GM12878 (cell line): ENCODE measurements at regions not wholly inside any gene's neighbourhood (a gene's known extent, or its start where the extent isn't known, plus 50 kb on each side); places are given as distances from the start of the nearest gene placed in this dataset.

Experiments used
- ATAC-seq: fragments of 200-7000 bp; cut with Tn5 transposase; 3 replicates; pipeline ENCODE4 v1.9.1; 2020; ENCODE audit warnings: mild to moderate bottlenecking, moderate library complexity
- BruUV-seq: library from RNA; stranded (reverse); fragments of 400-500 nt; replicated peaks from 2 replicates; lab custom pipeline; 2021; lab: Mats Ljungman, UMichigan
- CTCF ChIA-PET: fragments of 300-600 bp; sonication (Branson Sonifier 250); formaldehyde crosslinking; extraction: SDS; loops from one replicate; lab custom pipeline; 2021; ENCODE audit warnings: inconsistent platforms; lab: Yijun Ruan, JAX
- POLR2A ChIA-PET: fragments of 350-600 bp; formaldehyde crosslinking; extraction: SDS; loops from one replicate; lab custom pipeline; 2021; ENCODE audit warnings: inconsistent platforms; lab: Charles Lee
- RAD21 ChIA-PET: fragments of 300-600 bp; sonication (Branson Sonifier 250); formaldehyde crosslinking; loops from one replicate; lab custom pipeline; 2023; ENCODE audit warnings: antibody characterized with exemption; ENCODE audit not compliant: unreplicated experiment; lab: Charles Lee
- SMC1A ChIA-PET: fragments of 300-600 bp; sonication (Branson Sonifier 250); formaldehyde crosslinking; loops from one replicate; lab custom pipeline; 2023; ENCODE audit not compliant: unreplicated experiment, uncharacterized antibody; lab: Charles Lee
- DNase-seq: peaks from one replicate; pipeline ENCODE4 v3.0.0-alpha.2; 2011; ENCODE audit warnings: low read depth, low spot score
- FAIRE-seq: peaks from 3 replicates; lab custom pipeline; 2011; peaks lifted over from hg19 to GRCh38; lab: Jason Lieb, UNC
- H2AFZ ChIP-seq: 2 replicates; pipeline ENCODE4 v1.6.0; 2011; ENCODE audit warnings: low read depth, low read length, control low read depth; ENCODE audit not compliant: control insufficient read depth
- H3K27ac ChIP-seq: 2 replicates; pipeline ENCODE4 v1.5.1; 2011; ENCODE audit warnings: control low read depth; ENCODE audit not compliant: control insufficient read depth, insufficient read depth
- H3K27me3 ChIP-seq, 2 experiments: replicated peaks in 1 of 2; 2 replicates each; pipeline versions ENCODE4 v1.6.0 to v1.6.1; 2011; ENCODE audit warnings: low read length in 1 of 2; ENCODE audit not compliant: control insufficient read depth in 2 of 2, insufficient read depth in 2 of 2
- H3K36me3 ChIP-seq, 2 experiments: 2 replicates each; pipeline ENCODE4 v1.5.1; 2011; ENCODE audit warnings: low read length in 1 of 2; ENCODE audit not compliant: control insufficient read depth in 2 of 2, insufficient read depth in 2 of 2
- H3K4me1 ChIP-seq: 2 replicates; pipeline ENCODE4 v1.6.1; 2011; ENCODE audit warnings: mild to moderate bottlenecking, low read length, moderate library complexity, mixed read lengths; ENCODE audit not compliant: control insufficient read depth, insufficient read depth
- H3K4me2 ChIP-seq: 2 replicates; pipeline ENCODE4 v1.6.0; 2011; ENCODE audit warnings: control low read depth; ENCODE audit not compliant: control insufficient read depth, insufficient read depth
- H3K4me3 ChIP-seq: fragments of 200-600 bp; sonication (generic); 2 replicates; pipeline ENCODE4 v1.5.1; 2016
- H3K79me2 ChIP-seq: 2 replicates; pipeline ENCODE4 v1.6.0; 2011; ENCODE audit warnings: low read length; ENCODE audit not compliant: control insufficient read depth, insufficient read depth
- H3K9ac ChIP-seq: 2 replicates; pipeline ENCODE4 v1.8.0; 2011; ENCODE audit warnings: low read length, control low read depth, mixed read lengths; ENCODE audit not compliant: control insufficient read depth, insufficient read depth
- H3K9me3 ChIP-seq: replicated peaks from 3 replicates; pipeline ENCODE4 v1.5.1; 2011; ENCODE audit warnings: mild to moderate bottlenecking, low read length; ENCODE audit not compliant: control insufficient read depth, insufficient read depth
- H4K20me1 ChIP-seq: 2 replicates; pipeline ENCODE4 v1.6.0; 2011; ENCODE audit not compliant: control insufficient read depth, insufficient read depth
- CBX3 ChIP-seq: fragments of 200-600 bp; sonication (generic); IDR thresholded peaks from 2 replicates; pipeline ENCODE4 v1.6.1; 2016; ENCODE audit warnings: low read depth, borderline replicate concordance
- CHD2 ChIP-seq: IDR thresholded peaks from 2 replicates; pipeline ENCODE4 v1.6.1; 2011; ENCODE audit warnings: low read depth, low read length, improper control_type of control experiment, borderline replicate concordance
- CREM ChIP-seq: IDR thresholded peaks from 2 replicates; pipeline ENCODE4 v1.6.1; 2014; ENCODE audit warnings: antibody characterized with exemption, low read depth
- ESRRA ChIP-seq: IDR thresholded peaks from 2 replicates; pipeline ENCODE4 v1.6.1; 2012; ENCODE audit warnings: mild to moderate bottlenecking, low read length, improper control_type of control experiment
- HDGF ChIP-seq: fragments of 450-650 bp; IDR thresholded peaks from 2 replicates; pipeline ENCODE4 v1.6.1; 2016; ENCODE audit warnings: antibody characterized with exemption
- MEF2A ChIP-seq: IDR thresholded peaks from 2 replicates; pipeline ENCODE4 v1.6.1; 2011; ENCODE audit warnings: low read depth, mild to moderate bottlenecking, low read length, moderate library complexity; ENCODE audit not compliant: insufficient read depth
- MEF2B ChIP-seq: fragments of 450-650 bp; IDR thresholded peaks from 2 replicates; pipeline ENCODE4 v1.6.1; 2018; ENCODE audit warnings: mild to moderate bottlenecking, moderate library complexity; ENCODE audit not compliant: partially characterized antibody, poor library complexity, severe bottlenecking
- NFXL1 ChIP-seq: fragments of 450-650 bp; IDR thresholded peaks from 2 replicates; pipeline ENCODE4 v1.6.1; 2017; ENCODE audit warnings: antibody characterized with exemption, mild to moderate bottlenecking, borderline replicate concordance
- RB1 ChIP-seq: fragments of 450-650 bp; formaldehyde crosslinking; IDR thresholded peaks from 2 replicates; pipeline ENCODE4 v1.6.1; 2017; ENCODE audit warnings: mild to moderate bottlenecking, borderline replicate concordance
- STAT1 ChIP-seq: fragments of 450-650 bp; conservative IDR thresholded peaks from 2 replicates; pipeline ENCODE4 v1.6.1; 2014; ENCODE audit warnings: antibody characterized with exemption, mild to moderate bottlenecking
- SUPT20H ChIP-seq: IDR thresholded peaks from 2 replicates; pipeline ENCODE4 v1.6.1; 2011; ENCODE audit warnings: low read depth, mild to moderate bottlenecking, low read length, moderate library complexity, borderline replicate concordance; ENCODE audit not compliant: control insufficient read depth
- TCF3 ChIP-seq: IDR thresholded peaks from 2 replicates; pipeline ENCODE4 v1.6.1; 2012; ENCODE audit warnings: low read depth, mild to moderate bottlenecking, low read length, borderline replicate concordance; ENCODE audit not compliant: insufficient read depth
- TCF7 ChIP-seq: IDR thresholded peaks from 2 replicates; pipeline ENCODE4 v1.6.1; 2014; ENCODE audit warnings: antibody characterized with exemption, borderline replicate concordance
- WGBS: methylation state at CpG from one replicate; pipeline ENCODE4 v1.1.6; 2016; ENCODE audit warnings: low lambda C conversion rate; ENCODE audit not compliant: insufficient replicate concordance, insufficient coverage; ENCODE audit errors: missing lambda C conversion rate; 5-methylcytosine and 5-hydroxymethylcytosine counted together
- in situ Hi-C: fragments of 300-500 bp; cut with MboI; formaldehyde crosslinking; loops from 9 replicates; pipeline ENCODE4 v1.14.3; 2018; ENCODE audit warnings: mixed read lengths
- intact Hi-C: fragments of 100-400 bp; cut with micrococcal nuclease; formaldehyde crosslinking; loops from one replicate; pipeline ENCODE4 v1.14.2; 2022; ENCODE audit not compliant: unreplicated experiment
- TF ChIP-seq, protein P1 (sequence below): fragments of 450-650 bp; IDR thresholded peaks from 2 replicates; pipeline ENCODE4 v1.6.1; 2018; ENCODE audit warnings: borderline replicate concordance, mild to moderate bottlenecking; ENCODE audit not compliant: partially characterized antibody
- TF ChIP-seq, protein P2 (sequence below): fragments of 450-650 bp; IDR thresholded peaks from 2 replicates; pipeline ENCODE4 v1.6.1; 2017; ENCODE audit warnings: mild to moderate bottlenecking, low read depth, inconsistent platforms; ENCODE audit not compliant: poor library complexity, severe bottlenecking

GRCh38 chr4:170386971-170387370, 297.2 kb upstream of the AADAT start:
- WGBS = 25% methylated on average over 2 of the region's 2 CpGs
- no peak for ATAC-seq
- BruUV-seq = no TSS peak
- H3K27me3 ChIP-seq = no peaks in the 10 kb centered on the region
- H4K20me1 ChIP-seq = no peaks in the 10 kb centered on the region
- POLR2A ChIA-PET = no interaction called here
- no peak overlapping the region for H3K27ac ChIP-seq
- SMC1A ChIA-PET = interaction anchor here (1.5 kb wide), 1 partner anchor 61 kb away, joined by 3 read pairs; no protein-coding TSS in a partner anchor
- H3K4me2 ChIP-seq = no peak overlapping the region
- intact Hi-C loops (no loop called here), in situ Hi-C loops (no loop called here)
- no peak overlapping the region for H3K4me3 ChIP-seq
- CTCF ChIA-PET = interaction anchor here (1.1 kb wide), 1 partner anchor 12 kb away, joined by 3 read pairs; no protein-coding TSS in a partner anchor
- no peak for DNase-seq
- H3K4me1 ChIP-seq = no peaks in the 10 kb centered on the region
- H3K9ac ChIP-seq = no peak overlapping the region
- TF ChIP-seq ESRRA (no peak), STAT1 (no peak), RB1 (no peak), TCF7 (no peak), TCF3 (no peak), CREM (no peak), NFXL1 (no peak)
- no peak overlapping the region for H2AFZ ChIP-seq
- no peaks in the 10 kb centered on the region for H3K9me3 ChIP-seq
- RAD21 ChIA-PET = no interaction called here
- no peak for FAIRE-seq
- no peaks in the 10 kb centered on the region for H3K79me2 ChIP-seq
- H3K36me3 ChIP-seq = no peaks in the 10 kb centered on the region

- CTCF ChIA-PET = interaction anchor here (1.1 kb wide), 1 partner anchor 12 kb away, joined by 3 read pairs; no protein-coding TSS in a partner anchor
- no peaks in the 10 kb centered on the region for H3K36me3 ChIP-seq
- no peaks in the 10 kb centered on the region for H3K27me3 ChIP-seq
- no peaks in the 10 kb centered on the region for H3K4me1 ChIP-seq
- POLR2A ChIA-PET = no interaction called here
- RAD21 ChIA-PET = no interaction called here
- in situ Hi-C loops (no loop called here), intact Hi-C loops (no loop called here)
- no TSS peak for BruUV-seq
- FAIRE-seq (no peak), ATAC-seq (no peak), DNase-seq (no peak)
- no peak overlapping the region for H2AFZ ChIP-seq
- no peak overlapping the region for H3K9ac ChIP-seq
- no peaks in the 10 kb centered on the region for H3K79me2 ChIP-seq
- WGBS = 14% methylated on average over 6 of the region's 6 CpGs
- H3K27ac ChIP-seq = no peak overlapping the region
- no peaks in the 10 kb centered on the region for H4K20me1 ChIP-seq
- no peak overlapping the region for H3K4me2 ChIP-seq
- no peaks in the 10 kb centered on the region for H3K9me3 ChIP-seq
- no peak overlapping the region for H3K4me3 ChIP-seq
- SMC1A ChIA-PET = interaction anchor here (1.5 kb wide), 1 partner anchor 61 kb away, joined by 3 read pairs; no protein-coding TSS in a partner anchor
- TF ChIP-seq MEF2A (no peak), SUPT20H (no peak), MEF2B (no peak), CHD2 (no peak), CBX3 (no peak), HDGF (no peak)
- TF ChIP-seq, protein P1, sequence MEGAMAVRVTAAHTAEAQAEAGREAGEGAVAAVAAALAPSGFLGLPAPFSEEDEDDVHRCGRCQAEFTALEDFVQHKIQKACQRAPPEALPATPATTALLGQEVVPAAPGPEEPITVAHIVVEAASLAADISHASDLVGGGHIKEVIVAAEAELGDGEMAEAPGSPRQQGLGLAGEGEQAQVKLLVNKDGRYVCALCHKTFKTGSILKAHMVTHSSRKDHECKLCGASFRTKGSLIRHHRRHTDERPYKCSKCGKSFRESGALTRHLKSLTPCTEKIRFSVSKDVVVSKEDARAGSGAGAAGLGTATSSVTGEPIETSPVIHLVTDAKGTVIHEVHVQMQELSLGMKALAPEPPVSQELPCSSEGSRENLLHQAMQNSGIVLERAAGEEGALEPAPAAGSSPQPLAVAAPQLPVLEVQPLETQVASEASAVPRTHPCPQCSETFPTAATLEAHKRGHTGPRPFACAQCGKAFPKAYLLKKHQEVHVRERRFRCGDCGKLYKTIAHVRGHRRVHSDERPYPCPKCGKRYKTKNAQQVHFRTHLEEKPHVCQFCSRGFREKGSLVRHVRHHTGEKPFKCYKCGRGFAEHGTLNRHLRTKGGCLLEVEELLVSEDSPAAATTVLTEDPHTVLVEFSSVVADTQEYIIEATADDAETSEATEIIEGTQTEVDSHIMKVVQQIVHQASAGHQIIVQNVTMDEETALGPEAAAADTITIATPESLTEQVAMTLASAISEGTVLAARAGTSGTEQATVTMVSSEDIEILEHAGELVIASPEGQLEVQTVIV = no peak
- TF ChIP-seq, protein P2, sequence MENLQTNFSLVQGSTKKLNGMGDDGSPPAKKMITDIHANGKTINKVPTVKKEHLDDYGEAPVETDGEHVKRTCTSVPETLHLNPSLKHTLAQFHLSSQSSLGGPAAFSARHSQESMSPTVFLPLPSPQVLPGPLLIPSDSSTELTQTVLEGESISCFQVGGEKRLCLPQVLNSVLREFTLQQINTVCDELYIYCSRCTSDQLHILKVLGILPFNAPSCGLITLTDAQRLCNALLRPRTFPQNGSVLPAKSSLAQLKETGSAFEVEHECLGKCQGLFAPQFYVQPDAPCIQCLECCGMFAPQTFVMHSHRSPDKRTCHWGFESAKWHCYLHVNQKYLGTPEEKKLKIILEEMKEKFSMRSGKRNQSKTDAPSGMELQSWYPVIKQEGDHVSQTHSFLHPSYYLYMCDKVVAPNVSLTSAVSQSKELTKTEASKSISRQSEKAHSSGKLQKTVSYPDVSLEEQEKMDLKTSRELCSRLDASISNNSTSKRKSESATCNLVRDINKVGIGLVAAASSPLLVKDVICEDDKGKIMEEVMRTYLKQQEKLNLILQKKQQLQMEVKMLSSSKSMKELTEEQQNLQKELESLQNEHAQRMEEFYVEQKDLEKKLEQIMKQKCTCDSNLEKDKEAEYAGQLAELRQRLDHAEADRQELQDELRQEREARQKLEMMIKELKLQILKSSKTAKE = no peak
Observed at GRCh38 chr4:170386511-170386910, 296.8 kb upstream of the AADAT start.
